ENCODE measurements at regions not wholly inside any gene's neighbourhood (a gene's known extent, or its start where the extent isn't known, plus 50 kb on each side); places are given as distances from the start of the nearest gene placed in this dataset.

DNA sequence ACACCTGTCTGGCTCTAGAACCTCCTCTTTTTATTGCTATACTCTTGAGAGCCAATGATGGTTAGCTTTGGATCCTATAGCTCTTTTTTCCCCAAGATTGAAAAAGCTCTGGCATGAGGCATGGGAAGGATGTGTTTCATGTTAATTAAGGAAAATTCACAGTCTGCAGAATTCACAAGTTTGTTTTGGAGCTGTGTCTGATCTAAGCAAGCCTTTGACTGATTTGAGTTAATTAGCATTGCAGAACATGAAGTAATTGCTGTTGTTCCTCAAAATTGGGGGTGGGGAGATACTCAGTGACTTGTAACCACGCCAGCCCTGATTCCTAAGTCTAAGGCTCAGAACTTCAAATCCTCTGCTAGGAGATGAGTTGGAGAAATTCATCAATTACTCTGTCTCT is 205.0 kb downstream of the SUDS3 start:
- TF ChIP-seq, protein P1, sequence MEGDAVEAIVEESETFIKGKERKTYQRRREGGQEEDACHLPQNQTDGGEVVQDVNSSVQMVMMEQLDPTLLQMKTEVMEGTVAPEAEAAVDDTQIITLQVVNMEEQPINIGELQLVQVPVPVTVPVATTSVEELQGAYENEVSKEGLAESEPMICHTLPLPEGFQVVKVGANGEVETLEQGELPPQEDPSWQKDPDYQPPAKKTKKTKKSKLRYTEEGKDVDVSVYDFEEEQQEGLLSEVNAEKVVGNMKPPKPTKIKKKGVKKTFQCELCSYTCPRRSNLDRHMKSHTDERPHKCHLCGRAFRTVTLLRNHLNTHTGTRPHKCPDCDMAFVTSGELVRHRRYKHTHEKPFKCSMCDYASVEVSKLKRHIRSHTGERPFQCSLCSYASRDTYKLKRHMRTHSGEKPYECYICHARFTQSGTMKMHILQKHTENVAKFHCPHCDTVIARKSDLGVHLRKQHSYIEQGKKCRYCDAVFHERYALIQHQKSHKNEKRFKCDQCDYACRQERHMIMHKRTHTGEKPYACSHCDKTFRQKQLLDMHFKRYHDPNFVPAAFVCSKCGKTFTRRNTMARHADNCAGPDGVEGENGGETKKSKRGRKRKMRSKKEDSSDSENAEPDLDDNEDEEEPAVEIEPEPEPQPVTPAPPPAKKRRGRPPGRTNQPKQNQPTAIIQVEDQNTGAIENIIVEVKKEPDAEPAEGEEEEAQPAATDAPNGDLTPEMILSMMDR (IDR thresholded peaks at IDR 0.05): no peak
- TF ChIP-seq POLR2A (IDR thresholded peaks at IDR 0.05) (no peak), EP300 (IDR thresholded peaks at IDR 0.05) (no peak)
